ENCODE measurements at regions not wholly inside any gene's neighbourhood (a gene's known extent, or its start where the extent isn't known, plus 50 kb on each side); places are given as distances from the start of the nearest gene placed in this dataset.
"Not testable (repeated sequence)": the region's sequence is repeated elsewhere in the genome, so short reads cannot be mapped to it uniquely, and the experiment has no call there.

DNA sequence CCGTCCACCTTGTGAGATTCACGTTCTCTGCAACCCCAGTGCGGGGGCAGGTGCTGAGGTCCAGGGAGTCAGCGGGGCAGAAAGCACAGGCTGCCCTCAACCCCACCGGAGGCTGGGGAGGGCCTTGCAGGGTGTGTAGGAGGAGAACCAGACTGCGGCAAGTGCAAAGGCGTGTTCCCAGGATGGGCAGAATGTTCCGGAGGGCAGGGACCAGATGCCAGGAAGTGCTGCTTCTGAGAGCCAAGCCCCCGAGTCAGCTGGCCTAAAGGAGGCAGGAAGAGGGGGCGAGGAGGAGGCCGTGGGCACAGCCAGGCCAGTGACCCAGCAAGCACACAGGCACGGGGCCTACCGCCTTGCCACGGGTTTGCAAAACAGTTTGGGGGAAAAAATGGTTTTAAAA lies 193.8 kb upstream of the AJAP1 start:
- no peak overlapping the region for H3K4me3 ChIP-seq (ENCODE audit: low read length)
- DNase-seq (ENCODE audit: low read depth, low spot score) = no peak

GRCh38 chr1:4461726-4462290 lies 192.6 kb upstream of the AJAP1 start:
- no peak for DNase-seq (ENCODE audit: low read depth, low spot score)
- no peak overlapping the region for H3K4me3 ChIP-seq (ENCODE audit: low read length)

DNA sequence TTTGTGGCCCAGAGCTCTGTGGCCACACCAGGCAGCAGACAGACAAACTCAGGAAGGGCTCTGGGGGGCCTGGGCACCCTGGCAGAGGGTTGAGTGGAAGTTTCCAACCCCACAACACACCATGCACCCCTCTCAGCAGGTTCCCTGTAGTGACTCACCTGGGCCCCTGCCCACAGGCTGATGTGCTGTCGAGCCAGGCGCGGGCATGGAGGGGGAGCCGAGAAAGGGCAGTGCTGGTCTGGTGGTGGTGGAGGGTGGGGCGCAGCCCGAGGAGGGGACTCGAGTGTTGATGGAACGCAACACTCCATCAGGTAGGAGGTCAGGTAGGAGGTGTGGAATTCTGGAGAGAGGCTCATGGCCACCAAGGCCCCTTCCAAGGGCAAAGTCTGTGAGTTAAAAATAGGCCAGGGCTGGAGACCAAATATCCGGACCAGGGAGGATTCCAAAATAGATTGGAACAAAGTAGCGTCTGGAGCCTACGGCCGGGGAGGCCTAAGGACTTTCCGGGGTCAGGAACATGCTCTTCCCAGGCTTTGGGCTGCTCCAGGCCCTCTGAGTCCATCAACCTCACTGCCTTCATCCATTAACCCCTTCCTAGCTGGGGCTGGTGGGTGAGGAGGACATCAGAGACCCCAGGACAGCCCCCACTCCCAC lies 191.5 kb upstream of the AJAP1 start:
- no peak overlapping the region for H3K4me3 ChIP-seq (ENCODE audit: low read length)
- DNase-seq (ENCODE audit: low read depth, low spot score) = no peak

GRCh38 chr1:4463631-4464030 lies 190.8 kb upstream of the AJAP1 start:
- H3K4me3 ChIP-seq (ENCODE audit: low read length) = no peak overlapping the region
- no peak for DNase-seq (ENCODE audit: low read depth, low spot score)

DNA sequence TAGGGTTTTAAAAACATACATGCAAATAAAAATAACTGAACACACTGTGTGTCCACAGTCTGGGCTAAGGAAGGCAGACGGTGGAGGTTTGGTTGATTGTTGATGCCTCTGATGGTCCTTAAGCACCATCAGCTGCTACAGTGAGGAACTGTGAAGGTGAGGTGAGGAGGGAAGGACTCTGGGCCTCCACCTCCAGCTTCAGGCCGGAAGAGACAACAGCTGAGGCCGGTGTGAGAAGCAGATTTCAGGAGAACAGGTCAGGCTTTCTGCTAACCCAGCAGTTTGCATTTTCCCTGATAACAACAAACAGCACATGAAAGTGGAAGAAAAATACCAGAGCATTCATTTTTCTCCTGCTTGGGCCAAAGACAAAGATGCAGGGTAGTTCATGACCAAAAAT lies 189.9 kb upstream of the AJAP1 start:
- DNase-seq (ENCODE audit: low read depth, low spot score) = no peak
- H3K4me3 ChIP-seq (ENCODE audit: low read length) = no peak overlapping the region

GRCh38 chr1:4467241-4467640 lies 187.2 kb upstream of the AJAP1 start:
- no peak overlapping the region for H3K4me3 ChIP-seq (ENCODE audit: low read length)
- no peak for DNase-seq (ENCODE audit: low read depth, low spot score)

DNA sequence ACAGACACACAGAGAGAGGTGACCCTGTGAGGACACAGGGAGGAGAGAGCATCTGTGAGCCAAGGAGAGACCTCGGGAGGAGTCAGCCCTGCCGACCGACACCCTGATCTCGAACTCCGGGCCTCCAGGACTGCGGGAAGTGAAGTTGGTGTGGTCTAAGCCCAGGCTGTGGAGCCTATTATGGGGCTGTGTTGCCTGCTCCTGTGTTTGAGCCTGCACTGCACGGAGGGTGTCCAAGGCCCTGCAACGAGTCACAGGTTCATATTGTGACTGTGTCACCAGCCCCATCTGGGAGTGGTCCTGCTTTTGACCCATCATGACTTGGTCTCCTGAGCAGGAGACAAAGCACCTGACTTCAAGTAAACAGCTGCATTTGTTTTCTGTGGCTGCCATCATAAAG lies 186.0 kb upstream of the AJAP1 start:
- no peak overlapping the region for H3K4me3 ChIP-seq (ENCODE audit: low read length)
- DNase-seq (ENCODE audit: low read depth, low spot score) = no peak

DNA sequence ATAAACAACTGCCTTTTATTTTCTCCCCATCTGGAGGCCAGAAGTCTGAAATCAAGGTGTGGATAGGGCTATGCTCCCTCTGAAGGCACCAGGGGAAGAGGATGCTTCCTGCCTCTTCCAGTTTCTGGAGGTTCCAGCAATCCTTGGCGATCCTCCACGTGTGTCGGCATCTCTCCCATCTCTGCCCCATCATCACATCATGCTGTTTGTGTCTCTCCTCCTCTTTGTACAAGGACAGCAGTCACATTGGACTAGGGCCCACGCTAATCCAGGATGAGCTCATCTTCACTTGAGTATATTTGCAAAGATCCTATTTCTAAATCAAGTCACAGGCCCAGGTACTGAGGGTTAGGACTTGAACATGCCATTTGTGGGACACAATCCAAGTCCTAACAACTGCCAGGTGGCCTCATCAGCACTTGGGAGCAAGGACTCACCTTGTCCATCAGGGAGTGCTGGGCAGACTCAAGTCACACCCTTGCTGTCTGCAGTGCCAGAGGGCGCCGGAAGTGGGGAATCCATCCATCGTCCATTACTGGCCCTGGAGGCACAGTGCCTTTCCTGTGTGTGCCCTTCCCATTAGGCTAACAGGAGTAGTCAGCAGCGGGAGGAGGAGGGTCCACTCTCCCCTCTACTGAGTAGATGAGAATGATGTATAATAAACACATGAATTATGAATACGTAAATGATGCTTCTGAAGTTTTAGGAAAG lies 185.4 kb upstream of the AJAP1 start:
- no peak for DNase-seq (ENCODE audit: low read depth, low spot score)
- H3K4me3 ChIP-seq (ENCODE audit: low read length) = no peak overlapping the region

DNA sequence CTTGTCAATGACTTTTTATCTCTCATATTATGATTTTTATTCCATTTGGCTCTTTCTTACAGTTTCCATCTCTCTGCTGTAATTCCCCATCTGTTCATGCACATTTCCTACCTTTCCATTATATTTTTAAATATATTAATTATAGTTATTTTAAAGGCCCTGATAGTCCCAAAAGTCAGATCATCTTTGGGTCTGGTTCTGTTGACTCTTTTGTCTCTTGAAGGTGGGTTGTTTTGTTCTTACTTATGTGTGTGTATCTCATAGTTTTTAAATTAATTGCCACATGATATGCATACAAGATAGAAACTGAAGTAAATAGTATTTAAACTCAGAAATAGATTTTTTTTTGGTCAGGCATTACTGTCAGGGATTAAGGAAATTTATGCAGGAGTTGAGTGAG lies 178.0 kb upstream of the AJAP1 start:
- DNase-seq (ENCODE audit: low read depth, low spot score) = no peak
- no peak overlapping the region for H3K4me3 ChIP-seq (ENCODE audit: low read length)

- no peak overlapping the region for H3K4me3 ChIP-seq (ENCODE audit: low read length)
- DNase-seq (ENCODE audit: low read depth, low spot score) = no peak
Observed at GRCh38 chr1:4481451-4481850, 173.0 kb upstream of the AJAP1 start.

GRCh38 chr1:4482526-4482925 lies 171.9 kb upstream of the AJAP1 start:
- H3K4me3 ChIP-seq (ENCODE audit: low read length) = no peak overlapping the region
- no peak for DNase-seq (ENCODE audit: low read depth, low spot score)

- no peak overlapping the region for H3K4me3 ChIP-seq (ENCODE audit: low read length)
- DNase-seq (ENCODE audit: low read depth, low spot score) = no peak
Observed at GRCh38 chr1:4483021-4483625, 171.3 kb upstream of the AJAP1 start.

- no peak for DNase-seq (ENCODE audit: low read depth, low spot score)
Observed at GRCh38 chr1:4485398-4485797, 169.0 kb upstream of the AJAP1 start.

DNA sequence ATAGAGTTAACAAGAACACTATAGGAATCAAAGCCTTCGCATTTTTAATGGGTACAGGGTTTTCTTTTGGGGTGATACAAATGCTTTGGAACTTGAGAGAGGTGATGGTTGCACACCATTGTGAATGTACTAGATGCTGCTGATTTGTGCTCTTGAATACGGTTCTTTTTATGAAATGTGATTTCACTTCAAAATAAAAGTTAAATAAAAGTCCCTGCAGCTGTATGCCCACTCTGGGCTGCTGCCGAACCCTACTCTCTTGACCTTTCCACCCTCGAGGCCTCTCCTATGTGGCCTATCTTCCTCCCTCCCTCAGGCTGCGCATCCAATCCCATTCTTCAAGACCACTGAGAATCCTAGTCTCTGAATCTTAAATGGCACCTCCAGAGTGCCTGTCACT lies 168.5 kb upstream of the AJAP1 start:
- H3K4me3 ChIP-seq (ENCODE audit: low read length) = no peak overlapping the region
- no peak for DNase-seq (ENCODE audit: low read depth, low spot score)

More at GRCh38 chr1:4485398-4485797, 169.0 kb upstream of the AJAP1 start:
- H3K4me3 ChIP-seq (ENCODE audit: low read length) = no peak overlapping the region

DNA sequence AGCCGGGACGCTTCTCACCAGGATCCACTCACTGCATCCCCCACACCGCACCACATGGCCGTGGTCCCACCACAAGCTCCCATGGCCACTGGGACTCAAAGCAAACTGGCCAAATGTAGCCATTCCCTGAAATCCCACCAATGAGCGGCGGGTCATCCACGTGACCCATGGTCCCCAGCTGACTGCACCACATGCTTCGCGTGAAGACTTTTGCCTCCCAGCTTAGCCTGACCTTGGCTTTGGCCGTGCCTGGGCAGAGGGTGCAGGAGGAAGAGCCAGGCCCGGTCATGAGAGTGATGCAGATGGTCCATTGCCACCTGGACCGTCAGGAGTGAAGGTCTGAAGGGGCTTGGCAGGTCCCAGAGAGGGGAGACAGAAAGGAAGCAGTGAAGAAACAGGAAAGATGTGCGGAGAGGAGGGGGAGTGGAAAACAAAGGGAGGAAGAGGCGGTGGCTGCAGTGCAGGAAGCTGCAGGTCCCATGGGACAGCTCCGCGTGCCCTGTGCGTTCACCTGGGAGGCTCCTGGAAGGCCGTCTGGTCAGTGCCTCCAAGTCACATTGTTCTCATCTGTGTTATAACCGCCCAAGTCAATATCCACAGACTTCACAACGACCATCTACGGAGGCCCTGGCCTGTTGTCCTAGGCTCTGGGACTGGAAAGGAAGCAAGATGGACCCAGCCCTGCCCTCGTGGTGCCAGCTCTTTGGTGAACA lies 167.8 kb upstream of the AJAP1 start:
- DNase-seq (ENCODE audit: low read depth, low spot score) = no peak
- H3K4me3 ChIP-seq (ENCODE audit: low read length) = no peak overlapping the region

DNA sequence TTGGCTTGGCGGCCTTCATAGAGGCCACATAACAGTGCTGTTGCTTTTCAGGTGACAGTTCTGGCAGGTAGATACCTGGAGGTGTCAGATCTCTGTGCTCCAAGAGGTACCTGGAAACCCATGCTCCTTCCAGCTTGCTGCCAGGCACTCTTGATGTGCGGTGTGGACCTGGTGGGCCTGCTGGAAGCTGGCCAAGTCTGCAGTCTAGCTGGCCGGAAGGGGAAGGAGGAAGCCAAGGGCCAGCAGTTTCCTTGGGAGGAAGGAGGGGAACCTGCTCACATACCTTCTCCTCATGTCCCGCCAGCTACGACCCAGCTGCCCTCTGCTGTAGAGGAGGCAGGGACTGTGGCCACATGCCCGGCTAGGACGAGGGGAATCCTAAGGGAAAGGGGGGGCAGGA lies 166.4 kb upstream of the AJAP1 start:
- no peak overlapping the region for H3K4me3 ChIP-seq (ENCODE audit: low read length)
- DNase-seq (ENCODE audit: low read depth, low spot score) = no peak

GRCh38 chr1:4489486-4489885 lies 164.9 kb upstream of the AJAP1 start:
- no peak for DNase-seq (ENCODE audit: low read depth, low spot score)
- H3K4me3 ChIP-seq (ENCODE audit: low read length) = no peak overlapping the region

DNA sequence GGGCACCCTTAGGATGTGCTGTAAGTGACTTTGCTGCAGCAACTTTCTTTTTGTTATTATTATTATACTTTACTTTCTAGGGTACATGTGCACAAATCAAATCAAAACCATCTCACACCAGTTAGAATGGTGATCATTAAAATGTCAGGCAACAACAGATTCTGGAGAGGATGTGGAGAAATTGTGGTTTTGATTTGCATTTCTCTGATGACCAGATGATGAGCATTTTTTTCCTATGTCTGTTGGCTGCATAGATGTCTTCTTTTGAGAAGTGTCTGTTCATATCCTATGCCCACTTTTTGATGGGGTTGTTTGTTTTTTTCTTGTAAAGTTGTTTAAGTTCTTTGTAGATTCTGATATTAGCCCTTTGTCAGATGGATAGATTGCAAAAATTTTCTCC lies 164.4 kb upstream of the AJAP1 start:
- DNase-seq (ENCODE audit: low read depth, low spot score); H3K4me3 ChIP-seq (ENCODE audit: low read length): not testable (repeated sequence)

- no peak for DNase-seq (ENCODE audit: low read depth, low spot score)
Observed at GRCh38 chr1:4494027-4494426, 160.4 kb upstream of the AJAP1 start.

DNA sequence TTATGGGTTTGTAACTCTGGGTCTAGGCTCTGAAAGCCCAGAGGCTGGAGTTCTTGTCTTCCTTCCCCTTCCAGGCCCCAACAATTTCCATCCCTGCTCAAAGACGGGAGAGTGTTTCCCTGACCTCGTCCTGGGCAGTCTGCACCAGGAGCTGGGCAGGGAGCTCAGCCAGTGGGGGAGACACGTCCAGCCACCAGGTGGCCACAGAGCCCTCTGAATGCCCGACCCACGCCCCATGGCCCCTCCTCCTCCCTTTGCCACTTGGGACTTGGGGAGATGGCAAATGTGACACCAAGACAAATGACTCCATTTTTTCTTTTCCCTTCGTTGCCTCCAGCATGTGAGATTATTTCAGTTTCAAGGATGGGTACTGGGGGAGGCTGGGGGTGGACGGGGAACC lies 159.9 kb upstream of the AJAP1 start:
- no peak for DNase-seq (ENCODE audit: low read depth, low spot score)
- H3K4me3 ChIP-seq (ENCODE audit: low read length) = no peak overlapping the region

More at GRCh38 chr1:4494027-4494426, 160.4 kb upstream of the AJAP1 start:
- no peak overlapping the region for H3K4me3 ChIP-seq (ENCODE audit: low read length)
